Transverse colon (tissue), 4 donors: ENCODE measurements at regions not wholly inside any gene's neighbourhood (a gene's known extent, or its start where the extent isn't known, plus 50 kb on each side); places are given as distances from the start of the nearest gene placed in this dataset.

Experiments
- DNase-seq: peaks from one replicate; pipeline ENCODE4 v3.0.0-alpha.2; 2019
- H3K27ac ChIP-seq, 4 donors: fragments of 200-600 bp; sonication (generic); 2 replicates each; pipeline ENCODE4 v1.5.1; 2016 to 2018; ENCODE audit warnings: inconsistent platforms in 4 of 4
- H3K27me3 ChIP-seq: fragments of 200-600 bp; sonication (generic); 2 replicates; pipeline ENCODE4 v1.5.1; 2017; ENCODE audit warnings: inconsistent platforms
- H3K36me3 ChIP-seq, 4 donors: fragments of 200-600 bp; sonication (generic); 2 replicates each; pipeline ENCODE4 v1.5.1; 2017 to 2019; ENCODE audit warnings: inconsistent platforms in 4 of 4
- H3K4me1 ChIP-seq, 4 donors: fragments of 200-600 bp; sonication (generic); 2 replicates each; pipeline ENCODE4 v1.5.1; 2017 to 2020; ENCODE audit warnings: inconsistent platforms in 4 of 4
- H3K4me3 ChIP-seq, 4 donors: fragments of 200-600 bp; sonication (generic); 1 replicate in 1 of 4; 2 replicates in 3 of 4; pipeline versions ENCODE4 v1.5.1 to v1.6.1; 2017 to 2019; ENCODE audit warnings: inconsistent platforms in 4 of 4
- H3K9me3 ChIP-seq, 2 donors: fragments of 200-600 bp; sonication (generic); 2 replicates each; pipeline ENCODE4 v1.5.1; 2017 to 2019; ENCODE audit warnings: inconsistent platforms in 2 of 2
- CTCF ChIP-seq, 5 experiments: fragments of 200-600 bp in 3 of 5; fragments of 450-650 bp in 2 of 5; sonication (generic) in 3 of 5; IDR thresholded peaks; 1 replicate in 2 of 5; 2 replicates in 3 of 5; pipeline ENCODE4 v1.5.1; 2016 to 2017; ENCODE audit warnings: antibody characterized with exemption in 5 of 5, inconsistent platforms in 3 of 5, mild to moderate bottlenecking in 2 of 5, moderate library complexity in 1 of 5
- EP300 ChIP-seq: sonication (generic); formaldehyde crosslinking; IDR thresholded peaks from one replicate; pipeline ENCODE4 v1.6.1; 2017; ENCODE audit warnings: antibody characterized with exemption, low read depth
- POLR2A ChIP-seq: fragments of 450-650 bp; IDR thresholded peaks from one replicate; pipeline ENCODE4 v1.6.1; 2016; ENCODE audit warnings: antibody characterized with exemption, mild to moderate bottlenecking, moderate library complexity
- POLR2AphosphoS5 ChIP-seq, 3 donors: sonication (generic); formaldehyde crosslinking; IDR thresholded peaks; one replicate each; pipeline ENCODE4 v1.6.1; 2016; ENCODE audit warnings: antibody characterized with exemption in 3 of 3
- WGBS, 2 donors: methylation state at CpG; one replicate each; pipeline ENCODE4 v1.1.5; 2018; ENCODE audit warnings: low coverage in 1 of 2; 5-methylcytosine and 5-hydroxymethylcytosine counted together
- in situ Hi-C, 4 donors: fragments of 200-750 bp; cut with MboI; loops; one replicate each; pipeline versions ENCODE4 v1.15.0 to v1.15.1; 2017; ENCODE audit warnings: low sequenced_read_pairs in 3 of 4, low pct_ligation_motif_present in 1 of 4, low pct_unique_long_range_greater_than_20kb in 1 of 4
- intact Hi-C: fragments of 100-400 bp; cut with DNase I; formaldehyde crosslinking; loops from one replicate; pipeline ENCODE4 v1.15.1; 2023; ENCODE audit warnings: low total_unique reads

GRCh38 chr17:71287071-71287823 lies 833.6 kb upstream of the SOX9 start:
- DNase-seq, result peak; percentile 10
- Histone ChIP-seq H3K4me1 (peaks cover 0 to 5% (median 2%) of the 10 kb centered on the region in 4 donors), H3K9me3 (no peaks in the 10 kb centered on the region), H3K4me3 (no peak overlapping the region), H3K27ac (no peak overlapping the region), H3K36me3 (no peaks in the 10 kb centered on the region), H3K27me3 (no peaks in the 10 kb centered on the region)
- 22 to 25% methylated on average over 17 of the region's 17 CpGs for WGBS, 2 donors
- in situ Hi-C loops, result no loop called here
- intact Hi-C loops, result no loop called here
- TF ChIP-seq POLR2A (no peak), CTCF (IDR thresholded peaks at IDR 0.05) (no peak), POLR2AphosphoS5 (IDR thresholded peaks at IDR 0.05) (no peak), EP300 (no peak)

GRCh38 chr17:71292006-71292405 lies 828.8 kb upstream of the SOX9 start:
- intact Hi-C loops (no loop called here), in situ Hi-C loops (no loop called here)
- Histone ChIP-seq H3K27me3 (no peaks in the 10 kb centered on the region), H3K36me3 (no peaks in the 10 kb centered on the region), H3K9me3 (no peaks in the 10 kb centered on the region), H3K4me3 (no peak overlapping the region), H3K27ac (no peak overlapping the region), H3K4me1 (peaks cover 0 to 5% (median 2%) of the 10 kb centered on the region in 4 donors)
- no peak for TF ChIP-seq POLR2AphosphoS5 (IDR thresholded peaks at IDR 0.05)
- TF ChIP-seq EP300, result no peak
- TF ChIP-seq CTCF (IDR thresholded peaks at IDR 0.05), result no peak
- TF ChIP-seq POLR2A, result no peak
- no peak for DNase-seq
- 42 to 46% methylated on average over 1 of the region's 1 CpG for WGBS, 2 donors

GRCh38 chr17:71296005-71296404 lies 824.8 kb upstream of the SOX9 start:
- Histone ChIP-seq H3K9me3 (no peaks in the 10 kb centered on the region), H3K27me3 (no peaks in the 10 kb centered on the region)

GRCh38 chr17:71301063-71301462 lies 819.8 kb upstream of the SOX9 start:
- intact Hi-C loops (no loop called here), in situ Hi-C loops (no loop called here)

More at GRCh38 chr17:71296005-71296404, 824.8 kb upstream of the SOX9 start:
- no peaks in the 10 kb centered on the region for H3K4me1 ChIP-seq
- H3K4me3 ChIP-seq, result no peak overlapping the region
- no peaks in the 10 kb centered on the region for H3K36me3 ChIP-seq
- intact Hi-C loops (no loop called here), in situ Hi-C loops (no loop called here)
- TF ChIP-seq POLR2AphosphoS5 (IDR thresholded peaks at IDR 0.05) (no peak), POLR2A (no peak), EP300 (no peak), CTCF (IDR thresholded peaks at IDR 0.05) (no peak)
- no peak for DNase-seq
- 36 to 71% methylated on average over 1 of the region's 1 CpG for WGBS, 2 donors
- no peak overlapping the region for H3K27ac ChIP-seq

More at GRCh38 chr17:71301063-71301462, 819.8 kb upstream of the SOX9 start:
- Histone ChIP-seq H3K4me3 (no peak overlapping the region), H3K27me3 (no peaks in the 10 kb centered on the region), H3K9me3 (no peaks in the 10 kb centered on the region), H3K36me3 (no peaks in the 10 kb centered on the region), H3K27ac (no peak overlapping the region), H3K4me1 (no peaks in the 10 kb centered on the region)
- TF ChIP-seq POLR2A, result no peak
- TF ChIP-seq CTCF (IDR thresholded peaks at IDR 0.05), result no peak
- TF ChIP-seq POLR2AphosphoS5 (IDR thresholded peaks at IDR 0.05), result no peak
- TF ChIP-seq EP300, result no peak
- no peak for DNase-seq
